Nucleus accumbens (tissue), 56 donors: ENCODE measurements at regions not wholly inside any gene's neighbourhood (a gene's known extent, or its start where the extent isn't known, plus 50 kb on each side); places are given as distances from the start of the nearest gene placed in this dataset.

ENCODE experiments used
- DNase-seq, 56 donors: peaks; one replicate each; lab custom pipeline; 2025; lab: John Stamatoyannopoulos, UW

- DNase-seq, result no peak
These were observed 1082.5 kb upstream of the WWC1 start for GRCh38 chr5:167208911-167209310.

GRCh38 chr5:167217097-167217743, 1074.2 kb upstream of the WWC1 start:
- DNase-seq, result no peak

- DNase-seq, result no peak
These were observed 1072.1 kb upstream of the WWC1 start for GRCh38 chr5:167219298-167219697.

- DNase-seq, result no peak
These were observed 1065.1 kb upstream of the WWC1 start for GRCh38 chr5:167226386-167226785.

- no peak for DNase-seq
These were observed 1063.3 kb upstream of the WWC1 start for GRCh38 chr5:167228134-167228533.

- DNase-seq, result no peak
These were observed 1061.7 kb upstream of the WWC1 start for GRCh38 chr5:167229751-167230150.

- no peak for DNase-seq
These were observed 1061.0 kb upstream of the WWC1 start for GRCh38 chr5:167230414-167230813.

- no peak for DNase-seq
These were observed 1058.7 kb upstream of the WWC1 start for GRCh38 chr5:167232675-167233311.

GRCh38 chr5:167233507-167234220, 1057.8 kb upstream of the WWC1 start:
- DNase-seq, result no peak

- DNase-seq, result no peak
These were observed 1049.9 kb upstream of the WWC1 start for GRCh38 chr5:167241436-167242067.

GRCh38 chr5:167242701-167243100, 1048.7 kb upstream of the WWC1 start:
- DNase-seq, result no peak

- no peak for DNase-seq
These were observed 1048.0 kb upstream of the WWC1 start for GRCh38 chr5:167243463-167243862.

- DNase-seq, result peak in 3 of 56 donors; percentile 1 to 5 (median 3)
These were observed 1046.9 kb upstream of the WWC1 start for GRCh38 chr5:167244583-167244982.

- DNase-seq, result no peak
These were observed 1045.6 kb upstream of the WWC1 start for GRCh38 chr5:167245868-167246267.

GRCh38 chr5:167247816-167248215, 1043.6 kb upstream of the WWC1 start:
- DNase-seq, result no peak

GRCh38 chr5:167248257-167248656, 1043.2 kb upstream of the WWC1 start:
- DNase-seq, result no peak

- no peak for DNase-seq
These were observed 1040.4 kb upstream of the WWC1 start for GRCh38 chr5:167250996-167251395.

- no peak for DNase-seq
These were observed 1037.3 kb upstream of the WWC1 start for GRCh38 chr5:167254132-167254531.

GRCh38 chr5:167255926-167256325, 1035.5 kb upstream of the WWC1 start:
- peak in 8 of 56 donors; percentile 1 to 57 (median 16) for DNase-seq

GRCh38 chr5:167259806-167260205, 1031.6 kb upstream of the WWC1 start:
- DNase-seq, result no peak
